GM18508 (cell line): ENCODE measurements at regions not wholly inside any gene's neighbourhood (a gene's known extent, or its start where the extent isn't known, plus 50 kb on each side); places are given as distances from the start of the nearest gene placed in this dataset.
A peak's percentile ranks its signal among the peaks of the same experiment; 100 is the strongest.
"Not testable (repeated sequence)": the region's sequence is repeated elsewhere in the genome, so short reads cannot be mapped to it uniquely, and the experiment has no call there.

Experiments used
- ATAC-seq: cut with Tn5 transposase; IDR thresholded peaks from one replicate; pipeline ENCODE4 v1.9.1; 2021; ENCODE audit warnings: moderate number of reproducible peaks; ENCODE audit not compliant: insufficient read depth, unreplicated experiment

DNA sequence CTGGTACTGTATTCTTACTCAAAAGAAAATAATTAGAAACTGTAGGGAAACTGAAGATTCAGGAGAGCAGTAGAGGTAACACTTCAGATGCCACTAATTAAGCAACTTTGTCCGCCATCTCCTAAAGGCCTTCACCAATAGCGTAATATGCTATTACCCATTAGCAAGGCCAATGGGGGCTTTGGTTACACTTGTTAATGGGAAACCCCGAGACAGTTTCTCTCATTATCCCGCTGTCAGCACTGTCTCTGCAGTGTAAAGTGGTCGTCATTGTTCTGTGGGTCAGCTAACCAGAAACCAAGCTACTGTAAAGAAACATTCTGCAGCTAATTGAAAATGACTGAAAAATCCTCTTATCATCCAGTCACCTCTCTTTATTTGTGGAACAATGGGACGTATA is 468.0 kb upstream of the POU3F2 start:
- no peak for ATAC-seq

DNA sequence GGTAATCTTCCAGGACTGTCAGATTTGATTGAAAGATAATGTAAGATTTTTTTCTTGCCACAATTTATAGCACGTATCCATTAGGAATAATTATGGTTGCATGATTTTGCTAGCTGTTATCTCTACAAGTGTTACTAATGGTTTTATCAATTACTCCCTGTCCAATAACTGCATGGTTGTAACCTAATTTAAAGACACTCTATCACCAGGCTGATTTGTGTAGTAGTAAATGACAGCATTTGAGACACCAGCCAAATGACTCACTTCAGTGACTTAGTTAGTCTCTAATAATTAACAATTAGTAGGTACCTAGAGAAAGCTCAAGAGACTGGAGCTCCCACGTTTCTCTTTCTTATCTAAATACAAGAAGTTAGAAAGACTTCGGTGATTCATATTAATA is 453.8 kb upstream of the POU3F2 start:
- no peak for ATAC-seq

DNA sequence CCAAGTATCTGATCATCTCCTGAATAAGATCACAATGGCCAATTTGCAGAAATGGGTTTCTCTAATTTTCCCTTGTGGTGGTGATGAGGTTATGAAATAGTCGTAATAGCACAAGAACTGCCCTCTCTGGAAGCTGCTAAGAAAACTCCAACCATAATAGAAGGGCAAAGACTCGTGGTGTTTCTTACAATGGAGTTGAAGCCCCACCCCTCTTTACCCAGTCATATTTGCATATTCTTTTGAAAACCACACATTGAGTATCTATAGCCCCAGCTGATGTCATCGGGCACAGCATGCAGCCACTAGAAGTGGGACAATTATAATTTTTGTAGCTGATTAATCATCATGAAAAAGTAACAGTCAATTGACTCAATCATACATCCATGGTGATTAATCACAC is 452.1 kb upstream of the POU3F2 start:
- ATAC-seq: no peak

DNA sequence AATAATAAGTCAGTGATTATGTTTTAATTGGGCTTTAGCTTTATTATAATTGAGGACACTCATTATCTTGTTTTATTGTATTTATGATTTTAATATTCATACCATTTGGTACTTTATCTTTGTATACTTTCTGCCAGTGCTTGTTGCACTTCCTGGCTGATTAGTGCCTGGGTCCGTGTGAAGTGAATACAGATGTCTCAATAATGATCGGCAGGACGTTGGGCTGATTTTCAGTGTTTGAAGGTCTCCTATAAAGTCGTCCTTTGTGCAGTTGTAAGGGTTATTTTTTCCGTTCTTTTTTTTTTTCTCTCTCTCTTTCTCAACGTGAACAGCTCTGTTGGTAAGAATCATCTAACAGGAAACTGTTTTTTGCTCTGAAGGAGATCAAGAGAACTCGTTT is 450.0 kb upstream of the POU3F2 start:
- ATAC-seq: no peak

DNA sequence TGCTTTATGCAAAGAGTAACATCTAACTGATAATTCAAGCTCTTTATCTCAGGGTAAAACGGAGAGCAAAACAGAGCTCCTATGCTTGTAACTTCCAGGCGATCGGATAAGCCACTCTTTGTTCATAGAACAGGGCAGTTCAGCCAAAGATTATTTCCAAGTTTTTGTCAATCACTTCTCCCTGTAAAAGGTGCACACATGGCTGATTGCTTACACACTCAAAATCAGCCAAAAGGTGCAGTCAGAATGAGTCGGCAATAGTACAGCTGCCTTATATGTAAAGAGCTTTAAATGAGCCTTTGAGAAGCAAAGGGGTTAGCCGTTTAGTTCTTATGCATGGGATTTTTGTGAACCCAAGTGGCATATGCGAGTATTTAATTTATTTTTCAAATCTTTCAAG is 449.6 kb upstream of the POU3F2 start:
- no peak for ATAC-seq

DNA sequence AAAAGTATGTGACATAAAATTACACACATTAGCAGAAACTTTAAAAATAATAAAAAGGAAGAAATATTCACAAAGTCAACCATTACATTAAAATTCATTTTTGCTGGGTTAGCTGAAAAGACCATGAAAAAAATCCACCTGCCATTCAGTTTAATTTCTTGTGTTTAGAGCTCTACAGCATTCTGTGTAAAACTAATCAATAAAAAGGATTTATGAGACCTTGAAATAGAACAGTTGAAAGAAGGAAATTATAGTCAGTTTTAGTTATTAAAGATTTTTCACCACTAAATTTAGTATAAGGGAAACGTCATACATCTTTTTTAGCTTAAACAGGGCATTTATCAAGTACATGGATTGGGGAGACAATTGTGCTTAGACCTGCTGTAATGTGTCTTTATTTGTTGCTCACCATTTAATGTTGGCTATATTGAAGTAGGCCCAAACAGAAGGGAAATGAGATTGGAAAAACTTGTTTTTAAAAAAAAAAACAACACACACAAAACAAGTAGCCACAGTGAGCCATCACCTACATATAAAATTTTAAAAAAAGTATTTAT is 438.7 kb upstream of the POU3F2 start:
- no peak for ATAC-seq

DNA sequence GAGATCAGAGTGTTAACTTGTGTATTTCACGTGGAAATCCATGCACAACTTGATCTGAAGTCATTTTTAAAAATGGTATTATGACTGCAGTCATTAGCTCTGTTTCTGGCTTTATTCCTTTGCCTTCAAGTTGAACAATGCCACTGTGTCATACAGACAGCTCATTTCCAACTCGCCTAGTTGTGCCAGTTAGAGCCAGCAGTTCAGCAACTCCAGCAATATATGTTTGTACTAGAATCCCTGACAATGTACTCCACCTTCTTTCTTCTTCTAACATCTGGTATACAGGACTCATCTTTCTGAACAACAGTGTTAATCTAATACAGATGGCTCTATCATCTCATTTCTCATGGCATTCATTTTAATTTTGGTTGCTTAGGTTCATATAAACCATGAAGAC is 418.3 kb upstream of the POU3F2 start:
- no peak for ATAC-seq

DNA sequence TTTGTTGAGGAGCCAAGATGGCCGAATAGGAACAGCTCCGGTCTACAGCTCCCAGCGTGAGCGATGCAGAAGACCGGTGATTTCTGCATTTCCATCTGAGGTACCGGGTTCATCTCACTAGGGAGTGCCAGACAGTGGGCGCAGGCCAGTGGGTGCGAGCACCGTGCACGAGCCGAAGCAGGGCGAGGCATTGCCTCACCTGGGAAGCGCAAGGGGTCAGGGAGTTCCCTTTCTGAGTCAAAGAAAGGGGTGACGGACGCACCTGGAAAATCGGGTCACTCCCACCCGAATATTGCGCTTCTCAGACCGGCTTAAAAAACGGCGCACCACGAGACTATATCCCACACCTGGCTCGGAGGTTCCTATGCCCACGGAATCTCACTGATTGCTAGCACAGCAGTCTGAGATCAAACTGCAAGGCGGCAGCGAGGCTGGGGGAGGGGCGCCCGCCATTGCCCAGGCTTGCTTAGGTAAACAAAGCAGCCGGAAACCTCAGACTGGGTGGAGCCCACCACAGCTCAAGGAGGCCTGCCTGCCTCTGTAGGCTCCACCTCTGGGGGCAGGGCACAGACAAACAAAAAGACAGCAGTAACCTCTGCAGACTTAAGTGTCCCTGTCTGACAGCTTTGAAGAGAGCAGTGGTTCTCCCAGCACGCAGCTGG is 417.7 kb upstream of the POU3F2 start:
- ATAC-seq: not testable (repeated sequence)

DNA sequence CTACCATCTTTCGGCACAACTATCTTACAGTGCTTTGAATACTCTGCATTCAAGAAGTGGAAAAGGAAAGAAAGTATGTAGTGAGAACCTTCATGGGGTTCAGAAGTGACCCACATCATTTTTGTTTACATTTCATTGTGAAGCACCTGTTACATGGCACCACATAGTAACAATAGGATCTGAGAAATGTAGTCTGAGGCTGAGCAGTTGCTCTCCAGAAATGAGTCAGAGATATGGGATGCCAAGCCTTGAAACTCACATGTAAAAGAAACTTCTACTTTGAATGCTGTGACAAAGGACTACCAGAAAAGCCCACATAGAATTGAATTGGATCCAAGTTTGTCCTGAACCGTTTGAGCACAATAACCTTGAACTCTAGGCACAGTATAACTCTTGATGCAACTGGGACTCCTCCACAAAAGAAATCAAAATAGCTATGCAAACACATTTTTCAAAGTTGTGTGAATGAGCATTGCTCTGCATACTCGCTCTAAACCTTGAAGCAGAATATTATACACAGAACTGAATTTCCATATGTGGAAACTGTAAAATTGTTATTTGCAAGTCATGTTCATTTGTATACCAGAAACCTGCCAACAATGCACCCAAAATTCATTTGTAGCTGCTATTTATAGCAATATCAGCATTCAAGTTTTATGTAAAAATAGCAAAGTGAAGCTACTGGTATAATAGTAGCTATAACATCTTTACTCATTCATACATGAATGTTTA is 400.9 kb upstream of the POU3F2 start:
- ATAC-seq: peak; percentile 64

DNA sequence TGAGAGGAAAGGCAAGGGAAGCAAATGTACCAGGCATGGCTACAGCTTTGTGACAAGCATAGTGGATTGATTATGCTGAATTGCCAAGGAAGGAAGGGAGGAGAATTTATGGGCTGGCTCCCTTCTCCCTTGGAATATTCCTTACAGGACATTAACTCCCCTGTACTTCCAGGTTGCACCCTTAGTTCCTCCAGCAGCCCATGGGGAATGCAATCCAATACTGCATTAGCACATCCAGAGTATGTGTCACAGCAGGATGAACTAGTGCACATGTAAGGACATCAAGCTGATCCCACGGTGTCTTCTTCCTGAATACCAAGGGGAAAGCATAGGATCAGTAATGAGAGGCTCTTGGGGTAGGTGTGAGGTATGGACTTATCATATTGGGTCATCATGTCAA is 390.7 kb upstream of the POU3F2 start:
- ATAC-seq: no peak

DNA sequence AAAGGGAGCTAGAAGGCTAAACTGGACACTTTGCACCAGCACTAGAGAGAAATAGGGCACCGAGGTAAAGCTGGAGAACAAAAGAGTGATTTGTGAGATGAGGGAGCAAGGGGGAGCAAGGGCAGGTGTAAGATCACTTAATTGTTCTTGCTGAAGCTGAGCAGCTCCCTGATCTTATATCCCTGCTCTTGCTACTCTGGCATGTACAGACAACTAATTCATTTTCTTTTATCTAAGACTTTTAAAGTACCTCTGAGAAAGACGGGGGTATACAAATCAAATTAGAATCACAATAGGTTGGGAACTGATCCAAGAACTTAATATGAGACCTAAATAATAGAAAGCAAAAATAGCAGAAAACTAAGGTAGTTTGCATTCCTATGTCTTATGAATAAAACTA is 381.7 kb upstream of the POU3F2 start:
- no peak for ATAC-seq

DNA sequence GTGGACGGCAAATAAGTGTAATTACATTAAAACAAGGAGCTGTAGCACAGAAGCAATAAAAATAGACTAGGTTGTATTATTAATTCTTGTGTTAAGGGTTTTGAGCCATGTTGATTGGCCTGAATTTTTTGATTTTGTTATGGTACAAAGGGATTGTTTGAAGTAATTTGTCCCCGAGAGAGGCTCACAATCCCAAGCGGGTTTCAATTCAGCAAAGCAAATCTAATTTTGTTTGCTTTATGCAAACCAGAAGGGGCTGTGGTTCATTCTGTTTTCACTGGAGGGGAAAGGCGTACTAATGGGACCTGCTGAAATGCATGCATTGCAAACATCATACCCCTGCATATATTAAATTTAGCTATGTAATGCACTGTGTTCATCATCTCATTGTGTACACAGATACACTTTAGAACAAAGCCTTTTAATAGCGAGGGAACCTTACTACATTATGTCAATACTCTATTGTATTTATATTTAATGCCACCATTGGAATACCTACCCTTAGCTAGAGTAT is 379.5 kb upstream of the POU3F2 start:
- no peak for ATAC-seq

DNA sequence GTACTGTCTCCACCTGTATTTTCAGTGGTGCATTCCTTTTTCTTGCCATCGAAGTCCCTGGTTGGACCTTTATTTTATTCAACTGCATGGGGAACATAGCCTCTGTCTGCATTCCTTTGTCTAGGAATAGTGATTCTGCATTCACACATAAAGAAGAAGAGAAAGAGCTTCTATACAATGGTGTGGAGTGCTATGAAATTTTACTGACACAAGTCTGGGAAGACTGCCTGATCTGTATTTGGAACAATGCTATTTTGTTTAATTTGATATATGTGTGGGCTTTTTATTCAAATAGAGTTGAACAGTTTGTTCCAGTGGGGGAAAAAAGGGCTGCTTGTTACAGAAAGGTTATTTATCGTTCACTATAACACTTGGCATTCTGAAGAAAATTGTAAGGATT is 375.7 kb upstream of the POU3F2 start:
- no peak for ATAC-seq

DNA sequence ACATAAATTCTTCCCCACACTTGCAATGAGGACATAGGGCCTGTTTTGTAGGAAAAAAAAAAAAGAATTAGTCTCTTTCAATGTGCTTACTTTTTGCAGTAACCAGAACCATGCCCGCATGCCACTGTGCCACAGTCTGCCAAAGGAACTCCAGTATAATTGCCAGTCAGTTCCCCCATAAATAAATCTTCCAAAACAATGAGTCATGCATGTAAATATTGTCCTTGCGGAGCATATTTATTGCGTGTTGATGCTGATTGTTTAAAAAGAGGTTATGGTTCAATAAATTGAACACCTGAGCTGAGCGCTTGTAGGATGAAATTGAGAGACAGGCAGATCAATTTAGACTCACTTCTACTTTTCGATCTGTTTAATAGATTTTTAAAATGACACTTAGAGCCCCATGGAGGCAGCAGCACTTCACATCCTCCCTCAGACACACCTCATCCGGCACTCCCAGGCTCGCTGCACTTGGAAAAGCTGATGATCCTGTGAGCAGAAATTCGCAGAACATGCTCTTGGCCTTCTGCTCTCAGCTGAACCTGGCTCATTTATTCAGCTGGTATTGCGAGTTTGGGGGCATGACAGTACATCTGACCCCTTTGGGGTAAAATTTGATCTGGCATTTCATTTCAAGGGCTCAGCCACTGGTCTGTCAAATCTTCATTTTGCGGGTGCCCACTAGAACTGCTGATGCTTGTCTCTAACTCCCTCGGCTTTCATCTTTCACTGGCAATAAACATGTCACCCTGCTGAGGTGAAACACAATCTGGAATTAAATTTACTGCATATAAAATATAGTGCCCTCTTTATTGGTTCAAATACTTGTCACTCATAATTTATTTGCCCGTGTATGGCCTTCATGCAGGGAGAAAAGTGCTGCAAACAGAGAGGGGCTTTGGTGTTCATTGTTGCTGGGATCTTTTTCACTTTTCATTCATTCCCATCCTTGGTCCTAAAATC is 371.1 kb upstream of the POU3F2 start:
- ATAC-seq: no peak

DNA sequence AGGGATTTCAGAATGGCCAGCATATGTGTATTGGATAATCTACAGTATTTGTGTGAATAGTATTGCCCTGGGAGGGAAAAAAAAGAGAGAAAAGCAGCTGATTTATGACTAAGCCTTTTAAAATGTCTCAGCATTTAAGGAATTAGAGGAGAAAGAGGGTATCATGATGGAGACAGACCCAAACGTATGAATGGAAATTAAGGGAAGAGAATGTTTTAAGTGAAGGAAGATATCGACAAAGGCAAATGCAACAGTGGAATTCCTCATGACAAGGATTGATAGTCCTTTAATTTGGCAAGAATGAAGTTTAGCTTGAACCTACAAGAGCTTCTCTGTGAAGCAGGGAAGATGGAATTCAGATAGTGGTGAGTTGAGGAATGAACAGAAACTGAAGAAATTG is 367.3 kb upstream of the POU3F2 start:
- no peak for ATAC-seq

DNA sequence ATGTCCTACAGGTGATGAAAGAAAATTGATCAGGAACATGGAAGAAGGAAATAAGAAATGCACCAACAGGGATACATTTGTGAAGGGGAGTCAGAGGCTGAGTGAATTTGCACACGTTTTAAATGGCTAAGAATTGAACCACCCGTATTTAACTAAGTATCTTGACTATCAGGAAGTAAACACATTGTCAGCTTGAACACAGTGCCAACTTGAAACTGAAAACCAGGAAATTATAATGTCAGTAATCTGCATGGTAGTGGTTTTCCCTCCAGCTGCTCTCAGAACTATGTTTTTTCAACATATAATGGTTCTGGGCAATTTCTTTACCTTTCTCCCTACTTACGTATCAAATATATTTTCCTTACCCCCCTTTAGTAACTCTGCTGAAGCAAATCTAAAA is 366.5 kb upstream of the POU3F2 start:
- no peak for ATAC-seq

DNA sequence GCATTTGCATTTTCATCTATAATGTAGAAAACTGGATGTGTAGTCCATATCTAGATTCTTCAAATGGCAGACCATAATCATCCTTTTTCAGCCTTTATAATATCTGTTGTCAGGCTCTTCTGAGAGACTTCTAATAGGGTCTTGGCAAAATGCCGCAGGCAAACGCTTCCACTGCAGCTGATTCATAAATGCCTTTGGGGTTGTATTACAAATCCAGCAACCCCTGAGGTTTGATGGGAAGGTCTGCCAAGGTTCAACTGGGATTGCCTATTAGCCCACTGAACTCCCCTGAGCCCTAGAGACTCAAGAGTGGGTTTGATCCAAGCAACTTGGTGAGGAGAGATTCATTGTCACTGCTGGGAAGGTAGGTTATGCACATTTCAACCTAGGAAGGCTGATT is 365.2 kb upstream of the POU3F2 start:
- no peak for ATAC-seq

DNA sequence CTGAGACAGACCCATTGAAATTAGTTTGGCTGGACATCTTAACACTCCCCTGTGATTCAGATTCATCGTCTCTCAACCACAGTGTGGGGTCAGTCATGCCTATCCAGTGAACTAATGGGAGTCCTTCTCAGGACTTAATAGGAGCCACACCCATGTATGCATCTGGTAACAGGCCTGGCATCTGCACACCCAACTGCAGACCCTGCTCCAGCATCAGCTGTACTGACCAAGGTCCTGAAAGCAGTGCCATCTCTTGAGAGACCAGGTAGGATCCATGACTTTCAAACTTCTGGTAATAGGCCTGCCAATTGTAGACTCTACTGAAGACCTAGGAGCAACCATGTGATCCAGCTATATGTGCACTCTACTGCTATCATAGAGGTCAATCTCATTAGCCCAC is 363.6 kb upstream of the POU3F2 start:
- no peak for ATAC-seq

DNA sequence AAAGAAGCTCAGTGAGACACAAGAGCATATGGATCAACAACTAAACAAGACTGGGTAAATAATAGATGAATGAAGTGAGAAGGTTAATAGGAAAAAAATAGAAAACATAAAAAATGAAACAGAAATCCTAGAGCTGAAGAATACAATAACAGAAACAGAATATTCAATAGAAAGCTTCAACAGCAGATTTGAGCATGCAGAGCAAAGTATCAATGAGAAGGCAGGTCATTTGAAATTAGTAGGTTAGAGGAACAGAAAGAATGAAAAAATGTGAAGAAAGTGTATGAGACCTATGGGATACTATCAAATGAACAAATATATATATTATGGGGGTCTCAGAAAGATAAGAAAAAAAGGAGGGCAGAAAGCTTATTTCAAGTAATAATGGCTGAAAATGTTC is 362.9 kb upstream of the POU3F2 start:
- no peak for ATAC-seq

DNA sequence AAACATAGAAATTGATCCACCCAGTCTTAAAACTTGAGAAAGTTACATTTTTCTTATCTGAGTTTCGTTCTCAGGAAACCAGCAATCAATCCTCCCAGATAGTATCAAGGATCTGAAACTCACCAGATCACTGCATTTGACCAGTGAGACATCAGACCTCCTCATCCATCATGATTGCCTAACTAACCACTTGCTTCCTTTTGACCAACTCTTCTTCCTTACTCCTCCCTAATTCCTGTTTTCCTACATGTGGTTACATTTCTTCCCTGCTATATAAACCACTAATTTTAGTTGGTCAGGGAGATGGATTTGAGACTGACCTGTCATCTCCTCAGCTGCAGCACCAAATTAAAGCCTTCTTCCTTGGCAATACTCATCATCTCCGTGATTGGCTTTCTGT is 357.1 kb upstream of the POU3F2 start:
- ATAC-seq: no peak

DNA sequence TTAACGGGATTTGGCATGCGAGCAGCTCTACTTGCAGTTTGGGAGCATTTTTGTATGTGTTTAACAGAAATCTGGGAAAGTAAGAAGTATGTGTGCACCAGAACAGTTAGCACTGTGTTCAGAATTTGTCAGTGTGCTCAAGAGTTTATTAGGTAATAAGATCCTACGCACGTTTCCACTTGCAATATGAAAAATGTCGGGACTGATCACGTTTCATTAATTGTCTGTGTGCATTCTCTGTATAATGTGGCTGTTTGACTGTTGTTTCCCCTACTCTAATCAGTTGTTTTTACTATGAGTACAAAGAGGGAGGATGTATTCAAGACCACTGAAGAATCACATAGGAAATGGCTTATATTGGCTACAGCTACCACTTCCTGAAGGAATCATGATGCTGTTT is 349.7 kb upstream of the POU3F2 start:
- no peak for ATAC-seq
